Esophagus squamous epithelium (tissue), 4 donors: ENCODE measurements at regions not wholly inside any gene's neighbourhood (a gene's known extent, or its start where the extent isn't known, plus 50 kb on each side); places are given as distances from the start of the nearest gene placed in this dataset.

Experiments used
- POLR2A ChIP-seq, 4 donors: fragments of 450-650 bp; IDR thresholded peaks; one replicate each; pipeline ENCODE4 v1.6.1; 2017; ENCODE audit warnings: antibody characterized with exemption in 4 of 4, mild to moderate bottlenecking in 4 of 4, moderate library complexity in 3 of 4
- TF ChIP-seq, protein P1 (sequence below), 6 experiments: fragments of 450-650 bp in 4 of 6; fragments of 200-600 bp in 2 of 6; sonication (generic) in 2 of 6; IDR thresholded peaks; one replicate each; pipeline ENCODE4 v1.5.1; 2016 to 2019; ENCODE audit warnings: antibody characterized with exemption in 6 of 6, mild to moderate bottlenecking in 4 of 6, moderate library complexity in 4 of 6

- TF ChIP-seq, protein P1, sequence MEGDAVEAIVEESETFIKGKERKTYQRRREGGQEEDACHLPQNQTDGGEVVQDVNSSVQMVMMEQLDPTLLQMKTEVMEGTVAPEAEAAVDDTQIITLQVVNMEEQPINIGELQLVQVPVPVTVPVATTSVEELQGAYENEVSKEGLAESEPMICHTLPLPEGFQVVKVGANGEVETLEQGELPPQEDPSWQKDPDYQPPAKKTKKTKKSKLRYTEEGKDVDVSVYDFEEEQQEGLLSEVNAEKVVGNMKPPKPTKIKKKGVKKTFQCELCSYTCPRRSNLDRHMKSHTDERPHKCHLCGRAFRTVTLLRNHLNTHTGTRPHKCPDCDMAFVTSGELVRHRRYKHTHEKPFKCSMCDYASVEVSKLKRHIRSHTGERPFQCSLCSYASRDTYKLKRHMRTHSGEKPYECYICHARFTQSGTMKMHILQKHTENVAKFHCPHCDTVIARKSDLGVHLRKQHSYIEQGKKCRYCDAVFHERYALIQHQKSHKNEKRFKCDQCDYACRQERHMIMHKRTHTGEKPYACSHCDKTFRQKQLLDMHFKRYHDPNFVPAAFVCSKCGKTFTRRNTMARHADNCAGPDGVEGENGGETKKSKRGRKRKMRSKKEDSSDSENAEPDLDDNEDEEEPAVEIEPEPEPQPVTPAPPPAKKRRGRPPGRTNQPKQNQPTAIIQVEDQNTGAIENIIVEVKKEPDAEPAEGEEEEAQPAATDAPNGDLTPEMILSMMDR (IDR thresholded peaks at IDR 0.05), result no peak
- no peak for TF ChIP-seq POLR2A (IDR thresholded peaks at IDR 0.05)
These were observed 699.9 kb downstream of the MTRR start for GRCh38 chr5:8568858-8569257.
